GF-D8 (cell line): ENCODE measurements at regions not wholly inside any gene's neighbourhood (a gene's known extent, or its start where the extent isn't known, plus 50 kb on each side); places are given as distances from the start of the nearest gene placed in this dataset.

Experiments
- DNase-seq: peaks from one replicate; lab custom pipeline; 2025; lab: John Stamatoyannopoulos, UW

DNA sequence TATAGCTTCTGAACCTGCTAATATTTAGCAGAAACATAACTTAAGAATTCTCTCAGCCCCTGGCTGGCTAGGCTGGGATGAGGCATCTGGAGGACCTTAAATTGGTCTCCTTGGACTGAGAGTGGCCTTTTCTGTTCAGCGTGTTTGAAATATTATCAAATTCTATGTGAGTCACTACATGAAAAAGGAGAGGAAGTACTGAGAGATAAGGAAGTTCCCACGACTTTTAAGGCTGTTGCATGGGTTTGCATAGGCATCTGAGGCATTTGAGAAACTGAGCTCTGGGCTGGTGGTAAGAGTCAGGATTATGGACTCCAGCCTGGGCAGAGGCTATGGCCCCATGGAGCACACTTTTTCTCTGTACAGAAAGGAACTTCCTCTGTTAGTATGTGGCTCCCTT lies 816.2 kb upstream of the GRAMD2B start:
- no peak for DNase-seq

DNA sequence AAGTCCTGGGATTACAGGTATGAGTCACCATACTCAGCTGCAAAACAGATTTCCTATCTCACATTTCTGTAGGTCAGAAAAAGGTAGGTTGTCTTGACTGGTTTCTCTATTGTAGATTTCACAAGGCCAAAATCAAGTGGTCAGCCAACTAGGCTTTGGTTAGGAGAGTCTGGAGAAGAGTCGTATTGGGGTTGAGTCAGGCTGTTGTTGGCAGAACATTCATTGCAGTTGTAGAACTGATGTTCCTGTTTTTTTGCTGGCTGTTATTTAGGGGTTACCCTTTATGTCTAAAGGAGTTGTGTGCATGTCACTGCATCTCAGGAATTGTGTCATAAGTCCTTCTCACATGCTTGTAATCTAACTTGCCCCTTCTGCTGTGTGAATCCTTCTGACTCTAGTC lies 814.2 kb upstream of the GRAMD2B start:
- DNase-seq: no peak

DNA sequence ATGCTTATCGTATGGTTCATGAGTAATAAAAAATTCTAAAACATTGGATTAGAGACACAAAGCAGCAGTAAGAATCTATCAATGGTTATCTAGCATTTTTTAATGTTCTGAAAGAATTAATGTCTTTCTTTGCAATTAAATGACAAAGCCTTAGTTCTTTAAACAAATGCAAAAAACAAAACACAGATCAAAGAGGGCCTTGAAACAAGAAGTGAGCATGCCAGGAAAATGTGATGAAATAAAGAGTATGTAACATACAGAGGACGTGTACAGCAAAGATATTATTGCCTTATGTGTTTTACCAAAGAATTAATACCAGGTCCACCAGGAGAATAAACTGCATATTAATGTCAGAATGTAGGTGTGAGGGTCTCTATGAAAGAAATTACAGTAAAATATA lies 812.3 kb upstream of the GRAMD2B start:
- no peak for DNase-seq

DNA sequence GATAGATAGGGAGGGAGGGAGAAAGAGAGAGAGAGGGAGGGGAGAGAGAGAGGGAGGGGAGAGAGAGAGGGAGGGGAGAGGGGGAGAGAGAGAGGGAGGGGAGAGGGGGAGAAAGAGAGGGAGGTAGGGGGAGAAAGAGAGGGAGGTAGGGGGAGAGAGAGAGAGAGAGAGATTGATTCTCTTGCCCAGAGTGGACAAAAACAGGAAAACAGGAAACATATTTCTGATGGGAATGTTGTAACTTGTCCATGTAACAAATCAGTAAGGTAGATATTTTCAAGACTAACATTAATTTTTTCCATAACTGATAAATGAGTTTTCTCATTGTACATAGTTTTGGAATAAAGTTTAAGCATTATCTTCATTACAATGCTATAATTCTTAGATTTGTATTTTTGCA lies 811.7 kb upstream of the GRAMD2B start:
- no peak for DNase-seq

DNA sequence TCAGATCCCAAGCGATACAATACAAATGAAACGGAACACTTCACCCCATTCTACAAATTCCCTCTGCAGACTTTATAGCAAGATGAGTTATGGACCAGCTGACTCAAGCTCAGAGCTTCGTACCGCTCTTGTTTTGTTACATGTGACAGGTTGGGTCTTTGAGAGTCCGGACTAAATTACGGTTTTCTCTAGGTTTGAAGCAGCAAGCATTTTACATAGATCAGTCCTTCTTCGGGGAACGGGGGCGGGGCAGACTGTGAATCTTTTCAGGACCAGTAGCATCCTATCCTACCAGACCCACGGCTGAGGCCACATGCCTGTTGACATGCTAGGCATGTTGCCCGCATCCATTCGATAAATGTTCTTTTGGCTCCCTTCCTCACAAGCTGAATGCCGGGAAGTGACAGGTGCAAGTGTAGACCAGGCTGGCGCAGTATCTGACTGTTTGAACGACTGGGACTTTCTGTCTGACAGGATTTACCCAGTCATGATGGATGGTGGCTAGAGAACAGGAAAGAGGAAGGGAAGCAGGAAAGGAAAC lies 811.0 kb upstream of the GRAMD2B start:
- DNase-seq: no peak

DNA sequence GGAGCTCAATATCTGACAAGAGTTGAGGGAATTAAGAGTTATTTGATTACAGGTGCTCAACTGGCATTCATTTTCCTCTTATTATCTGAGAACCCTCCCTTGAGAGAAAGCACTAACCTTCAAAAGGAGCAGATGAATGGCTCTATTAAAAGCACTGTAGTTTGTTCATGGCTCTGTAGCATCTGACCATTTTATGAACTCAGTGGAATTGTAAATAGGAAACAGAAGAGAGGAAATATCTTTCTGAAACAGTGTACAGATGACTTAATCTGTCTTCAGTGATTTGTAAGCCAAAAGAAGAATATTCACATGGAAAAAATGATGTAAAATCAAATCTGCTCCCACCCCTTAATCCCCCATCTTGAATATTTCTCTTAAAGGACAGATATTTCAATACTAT lies 810.4 kb upstream of the GRAMD2B start:
- DNase-seq: no peak

DNA sequence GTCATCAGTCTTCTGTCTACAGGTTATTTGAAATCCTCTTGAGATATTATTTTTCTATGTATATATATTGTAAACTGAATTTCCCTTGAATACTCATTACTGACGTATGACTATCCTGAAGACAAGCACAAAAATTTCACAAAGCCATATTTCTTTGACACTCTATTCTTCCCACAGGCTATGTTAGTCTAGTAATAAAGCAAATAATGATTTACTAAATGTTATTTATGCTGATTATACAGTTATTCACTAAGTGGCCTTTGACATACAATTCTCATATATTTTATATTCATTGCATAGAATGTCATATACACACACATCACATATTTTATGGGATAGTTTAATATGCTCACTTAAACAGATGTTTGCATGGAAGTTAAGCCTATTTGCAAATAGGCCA lies 793.0 kb upstream of the GRAMD2B start:
- no peak for DNase-seq

DNA sequence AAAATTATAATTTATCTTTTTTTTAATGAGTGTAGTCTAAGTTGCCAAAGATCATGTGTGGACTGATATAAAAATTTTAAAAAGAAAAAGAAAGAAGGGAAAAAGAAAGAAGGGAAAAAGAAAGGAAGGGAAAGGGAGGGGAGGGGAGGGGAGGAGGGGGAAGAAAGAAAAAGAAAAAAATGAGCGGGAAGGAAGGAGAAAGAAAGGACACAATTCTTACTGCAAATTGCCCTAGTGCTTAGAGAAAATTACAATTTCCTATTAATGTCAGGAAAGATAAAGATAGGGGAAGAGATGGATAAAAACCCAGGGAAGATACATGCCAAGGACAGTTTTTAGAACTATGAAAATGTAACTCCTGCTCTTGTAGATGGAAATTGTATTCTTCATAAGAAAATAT lies 789.7 kb upstream of the GRAMD2B start:
- DNase-seq: no peak

DNA sequence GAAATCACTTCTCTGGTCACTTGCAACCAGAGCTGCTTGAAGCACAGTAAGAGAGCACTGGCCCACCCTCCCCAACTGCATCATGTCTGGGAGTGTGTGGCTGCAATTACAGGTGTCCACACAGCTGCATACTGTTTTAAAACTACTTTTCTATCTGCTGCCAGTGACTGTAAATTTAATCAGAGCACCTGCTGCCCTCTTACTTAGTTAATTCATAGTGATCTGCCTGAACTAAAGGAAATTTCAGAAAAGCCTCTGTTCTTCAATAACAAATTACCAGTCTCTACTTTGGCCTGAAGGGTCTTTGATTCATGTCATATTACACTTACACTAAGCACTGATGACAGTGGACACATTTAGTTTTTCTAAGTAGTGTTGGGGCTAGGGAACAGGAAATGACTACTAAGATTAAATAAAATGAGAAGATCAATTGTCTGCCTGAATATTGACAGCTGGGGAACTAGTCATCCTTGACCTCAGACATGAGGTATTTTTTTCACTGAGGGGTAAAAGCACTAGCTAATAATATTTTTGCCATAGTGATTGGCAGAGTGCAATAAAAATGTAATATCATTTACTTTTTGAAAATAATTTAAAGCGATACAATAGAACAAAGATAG lies 788.9 kb upstream of the GRAMD2B start:
- DNase-seq: no peak

DNA sequence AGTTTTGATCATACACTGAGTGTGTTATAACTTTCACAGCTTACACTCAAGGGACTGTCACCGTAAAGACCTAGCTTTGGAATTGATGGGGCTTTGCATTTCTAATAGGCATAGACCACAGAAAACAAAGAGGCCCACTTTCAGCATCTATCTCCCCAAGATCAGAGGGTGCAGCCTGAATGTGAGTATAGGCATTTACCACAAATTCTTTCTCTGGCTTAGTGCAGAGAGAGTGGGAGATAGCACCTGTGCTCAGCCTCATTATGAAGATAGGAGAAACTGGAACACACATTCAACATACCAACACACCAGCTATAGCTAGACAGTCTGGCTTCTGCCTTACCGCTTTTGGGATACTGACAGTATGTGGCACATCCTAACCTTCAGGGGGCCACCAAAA lies 783.4 kb upstream of the GRAMD2B start:
- DNase-seq: no peak

DNA sequence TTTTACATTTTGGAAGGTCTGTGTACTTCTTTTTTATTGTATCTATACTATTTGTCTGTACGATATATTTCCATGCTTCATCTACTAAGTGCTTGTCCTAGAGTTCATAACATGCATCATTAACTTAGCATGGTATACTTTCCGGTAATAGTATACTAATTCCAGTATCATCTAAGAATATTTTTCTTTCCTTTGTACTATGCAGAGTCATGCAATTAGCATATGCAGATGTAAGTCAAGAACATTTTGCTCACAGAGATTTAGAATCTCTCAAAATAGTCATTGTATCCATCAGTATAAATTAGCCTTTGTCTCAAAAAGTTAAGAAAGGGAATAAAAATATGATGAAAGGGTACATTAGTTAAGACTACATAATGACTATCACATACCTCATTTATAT lies 770.4 kb upstream of the GRAMD2B start:
- DNase-seq: no peak

DNA sequence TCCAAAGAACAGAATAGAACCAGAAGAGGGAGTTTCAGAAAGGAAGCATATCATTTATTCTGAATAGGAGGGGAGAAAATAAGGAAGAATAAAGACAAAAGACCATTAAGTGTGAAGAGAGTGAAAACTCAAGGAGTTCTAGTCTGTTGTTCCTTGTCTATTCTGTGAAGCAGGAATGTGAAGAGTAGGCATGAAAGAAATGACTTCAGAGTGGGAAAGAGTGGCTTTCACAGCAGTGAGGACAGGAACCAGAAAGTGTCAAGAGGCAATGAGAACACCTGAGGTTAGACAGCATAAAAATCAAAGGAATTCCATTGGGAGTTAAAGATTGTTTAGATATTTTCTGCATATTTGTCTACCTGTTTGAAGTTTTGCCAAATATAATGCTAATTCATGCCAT lies 768.8 kb upstream of the GRAMD2B start:
- DNase-seq: no peak

DNA sequence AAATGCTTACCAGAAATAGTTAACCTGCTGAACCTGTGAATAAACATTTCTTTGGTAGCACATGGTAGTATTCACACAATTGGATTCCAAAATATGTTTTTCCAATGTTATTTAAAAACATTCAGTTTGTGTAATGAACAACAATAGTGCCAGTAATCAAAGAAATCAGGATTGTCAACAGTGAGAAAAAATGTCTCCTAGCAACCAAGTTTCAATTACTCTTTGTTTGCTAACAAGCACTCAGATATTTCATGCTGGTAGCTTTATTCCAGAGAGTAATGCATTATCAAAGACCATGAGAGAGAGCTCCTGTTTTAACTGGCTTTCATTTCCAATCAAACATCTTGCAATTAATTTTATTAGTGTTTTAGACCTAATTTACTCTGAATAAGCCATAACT lies 768.1 kb upstream of the GRAMD2B start:
- DNase-seq: no peak

DNA sequence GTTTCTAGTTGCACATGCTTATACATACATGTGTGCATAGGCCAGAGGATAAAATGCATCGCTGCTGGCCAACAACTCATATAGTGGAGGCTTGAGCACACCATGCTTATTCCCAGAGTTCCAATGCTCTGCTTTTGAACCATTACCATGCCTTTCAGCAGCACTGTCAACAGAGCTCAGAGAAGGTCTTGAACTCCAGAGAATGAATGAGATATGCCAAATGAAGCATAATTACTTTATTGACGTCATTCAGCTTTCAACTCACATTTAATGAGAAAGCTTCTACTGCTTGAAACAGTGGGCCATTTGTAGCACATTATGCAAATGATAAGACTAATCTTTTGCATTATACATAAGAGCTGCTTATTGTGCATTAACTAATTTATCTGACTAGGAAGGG lies 765.3 kb upstream of the GRAMD2B start:
- DNase-seq: no peak

DNA sequence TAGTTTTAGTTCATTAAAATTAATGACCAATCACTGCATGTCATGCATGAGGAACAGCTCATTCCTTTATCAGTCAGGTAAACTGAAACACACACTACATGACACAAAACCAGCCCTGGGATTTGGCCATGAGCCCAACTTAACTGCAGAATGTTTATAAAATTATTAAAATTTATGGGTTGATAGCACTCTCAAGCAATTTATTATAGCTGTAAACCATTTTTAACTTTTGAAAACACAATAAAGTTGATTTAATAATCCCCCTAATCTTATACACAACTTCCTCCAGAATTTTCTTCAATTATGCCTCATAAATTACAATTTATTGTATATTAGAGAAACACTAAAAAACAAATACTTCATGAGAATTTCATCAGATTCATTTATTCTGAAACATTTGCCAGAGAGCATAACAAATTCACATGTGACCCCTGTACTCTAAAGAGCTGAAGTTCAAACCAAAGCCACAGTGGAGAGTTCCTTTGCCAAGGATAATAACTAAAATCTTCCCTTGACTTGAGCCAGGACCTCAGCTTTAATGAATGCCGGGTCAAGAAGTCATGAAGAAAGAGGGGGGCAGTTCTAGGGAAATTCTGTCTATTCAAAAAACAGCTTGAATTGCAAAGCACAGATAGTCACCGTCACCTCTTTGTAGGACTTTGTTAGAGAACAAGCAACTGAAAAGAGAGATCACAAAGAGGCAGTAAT lies 763.7 kb upstream of the GRAMD2B start:
- no peak for DNase-seq

DNA sequence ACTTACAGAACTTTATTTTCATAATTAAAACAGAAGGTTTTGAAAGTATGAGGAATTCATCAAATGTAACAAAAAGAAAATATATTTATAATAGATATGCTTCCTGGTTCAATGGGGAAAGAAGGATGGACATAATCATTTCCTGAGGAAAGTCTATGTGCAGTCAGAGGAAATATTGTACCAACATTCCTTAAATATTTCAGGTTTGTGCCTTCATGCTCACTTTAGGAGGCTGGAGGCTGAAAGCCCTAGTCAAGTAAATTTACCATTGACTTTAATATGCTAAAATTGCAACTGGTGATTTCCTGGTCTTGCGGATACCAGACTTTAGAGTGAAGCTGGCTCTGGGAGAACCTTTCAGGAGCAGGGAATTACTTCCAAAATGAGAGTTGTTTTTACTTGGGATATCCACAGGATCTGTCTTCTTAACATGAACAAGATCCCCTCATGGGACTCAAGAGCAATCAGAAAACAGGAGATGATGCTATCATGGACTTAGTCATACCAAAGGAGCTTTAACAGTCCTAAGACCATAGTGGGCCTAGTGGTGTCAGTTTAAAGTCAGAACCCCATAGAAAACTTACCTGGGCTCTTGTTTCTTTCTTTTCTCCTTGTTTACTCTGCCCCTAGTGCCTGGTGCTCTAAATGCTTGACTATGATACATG lies 762.8 kb upstream of the GRAMD2B start:
- no peak for DNase-seq

DNA sequence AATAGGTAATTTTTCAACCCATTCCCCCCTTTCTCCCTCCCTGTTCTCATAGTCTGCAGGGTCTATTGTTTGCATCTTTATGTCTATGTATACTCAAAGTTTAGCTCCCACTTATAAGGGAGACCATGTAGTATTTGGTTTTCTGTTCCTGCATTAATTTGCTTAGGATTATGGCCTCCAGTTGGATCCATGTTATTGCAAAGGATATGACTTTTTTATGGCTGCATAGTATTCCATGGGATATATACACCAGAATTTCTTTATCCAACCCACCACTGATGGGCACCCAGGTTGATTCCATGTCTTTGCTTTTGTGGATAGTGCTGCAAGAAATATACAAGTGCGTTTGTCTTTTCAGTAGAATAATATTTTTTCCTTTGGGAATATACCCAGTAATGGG lies 761.6 kb upstream of the GRAMD2B start:
- DNase-seq: no peak

DNA sequence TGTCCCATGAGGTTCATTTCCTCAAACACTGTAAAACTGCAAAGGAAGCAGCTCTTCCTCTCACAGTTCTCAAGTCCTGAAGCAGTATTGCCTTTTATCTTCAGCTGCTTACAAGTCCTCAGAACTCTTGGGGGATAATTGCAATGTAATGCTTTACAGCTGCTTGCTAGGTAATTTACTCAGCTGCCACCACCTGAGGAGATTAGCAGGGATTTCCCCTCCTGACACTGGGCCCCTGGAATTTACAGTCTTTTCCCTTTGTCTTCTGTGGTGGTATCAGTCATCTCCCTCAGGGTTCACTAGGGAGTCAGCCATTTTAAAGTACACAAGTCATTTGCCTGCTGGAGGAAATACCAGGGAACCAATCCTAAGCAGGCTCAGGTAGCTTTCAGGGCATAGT lies 754.3 kb upstream of the GRAMD2B start:
- DNase-seq: no peak

DNA sequence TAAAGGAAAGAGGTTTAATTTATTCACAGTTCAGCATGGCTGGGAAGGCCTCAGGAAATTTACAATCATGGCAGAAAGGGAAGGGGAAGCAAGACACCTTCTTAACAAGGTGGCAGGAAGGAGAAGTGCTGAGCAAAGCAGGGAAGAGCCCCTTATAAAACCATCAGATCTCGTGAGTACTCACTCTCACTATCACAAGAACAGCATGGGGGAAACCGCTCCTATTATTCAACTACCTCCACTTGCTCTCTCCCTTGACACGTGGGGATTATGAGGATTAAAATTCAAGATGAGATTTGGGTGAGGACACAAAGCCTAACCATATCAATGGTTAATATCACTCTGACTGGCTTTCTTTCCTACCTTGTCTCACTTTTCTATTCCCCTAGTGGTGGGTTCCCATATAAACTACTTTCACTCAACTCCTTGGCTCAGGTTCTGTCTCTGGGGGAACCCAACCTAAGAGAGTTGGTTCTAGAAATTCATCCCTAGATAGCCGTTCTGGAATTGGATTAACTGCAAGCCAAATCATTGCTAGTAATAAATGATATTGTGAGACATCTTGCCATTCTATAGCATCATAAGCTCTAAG lies 749.8 kb upstream of the GRAMD2B start:
- no peak for DNase-seq

DNA sequence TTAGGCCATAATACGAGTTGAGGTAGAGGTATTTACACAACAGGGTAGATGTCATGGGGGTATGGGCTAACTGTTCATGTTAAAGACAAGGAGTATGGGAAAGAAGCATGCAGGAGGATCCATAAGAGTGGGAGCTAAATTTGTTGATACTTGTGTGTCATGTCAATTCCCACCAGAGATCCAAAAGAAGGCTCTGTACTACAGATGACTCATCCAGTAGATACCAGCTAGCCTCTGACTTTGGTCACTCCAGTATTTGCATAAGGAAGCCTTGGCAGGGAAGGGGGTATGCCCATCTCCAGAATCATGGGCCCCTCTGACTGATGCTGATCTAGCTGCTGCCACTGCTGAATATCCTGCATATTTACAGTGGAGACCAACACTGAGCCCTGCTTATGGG lies 743.7 kb upstream of the GRAMD2B start:
- DNase-seq: no peak

DNA sequence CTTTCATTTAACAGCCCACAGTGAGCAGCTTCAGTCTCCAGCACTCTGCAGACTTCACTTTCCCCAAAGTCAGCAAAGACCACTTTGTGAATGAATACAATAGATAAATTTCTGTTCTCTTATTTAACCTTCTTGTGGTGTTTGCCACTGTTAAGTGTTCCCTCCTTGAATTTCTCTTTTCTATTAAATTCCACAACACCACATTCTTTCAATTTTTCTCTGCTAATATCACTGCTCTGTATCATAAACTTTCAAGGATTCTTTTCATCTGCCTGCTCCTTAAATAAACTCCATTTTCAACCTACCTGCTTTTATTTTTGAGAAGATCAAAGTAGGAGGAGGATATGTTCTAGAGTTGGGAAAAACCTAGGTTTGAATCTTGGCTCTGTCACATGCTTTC lies 739.5 kb upstream of the GRAMD2B start:
- DNase-seq: no peak

DNA sequence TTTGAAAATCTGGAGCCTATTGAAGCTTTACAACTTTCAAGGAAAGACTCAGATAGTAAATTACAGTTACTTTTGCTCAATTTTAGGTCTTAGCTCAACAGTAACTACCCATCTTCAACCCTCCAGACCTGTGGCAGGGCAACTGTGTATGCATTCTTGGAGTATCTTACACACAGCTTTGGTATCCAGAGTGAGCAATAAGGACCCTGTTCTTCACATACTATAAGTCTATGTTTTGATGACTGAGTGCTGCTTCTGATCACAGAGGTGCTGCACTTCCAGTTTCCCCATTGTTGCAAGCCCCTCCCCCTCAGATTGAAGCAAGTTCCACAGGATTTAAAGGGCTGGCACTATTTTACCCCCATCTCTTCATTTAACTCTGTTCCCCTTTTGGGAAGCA lies 737.4 kb upstream of the GRAMD2B start:
- no peak for DNase-seq
